22Rv1 (cell line): ENCODE measurements at regions not wholly inside any gene's neighbourhood (a gene's known extent, or its start where the extent isn't known, plus 50 kb on each side); places are given as distances from the start of the nearest gene placed in this dataset.

Experiments used
- ZFX ChIP-seq: fragments of 450-650 bp; IDR thresholded peaks from 2 replicates; pipeline ENCODE4 v1.6.1; 2017; ENCODE audit warnings: antibody characterized with exemption, borderline replicate concordance
- TF ChIP-seq, protein P1 (sequence below): fragments of 450-650 bp; IDR thresholded peaks from 2 replicates; pipeline ENCODE4 v1.5.1; 2017; ENCODE audit warnings: mild to moderate bottlenecking

DNA sequence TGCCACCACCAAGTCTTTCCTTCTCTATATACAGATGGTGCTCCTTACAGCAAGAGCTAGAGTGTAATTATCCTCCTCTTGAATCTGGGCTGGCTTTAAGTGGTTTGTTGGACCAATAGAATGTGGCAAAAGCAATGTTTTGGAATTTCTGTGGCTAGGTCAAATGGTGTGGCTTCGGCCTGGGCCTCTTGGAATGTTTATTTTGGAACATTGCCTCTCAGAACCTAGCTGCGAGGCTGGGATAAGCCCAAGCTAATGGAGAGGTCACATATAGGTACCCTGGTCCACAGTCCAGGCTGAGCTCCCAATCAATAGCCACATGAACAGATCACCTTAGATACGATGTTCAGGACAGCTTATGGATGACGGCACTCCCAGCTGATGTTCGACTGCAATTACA, 556.7 kb downstream of the TYW1 start:
- TF ChIP-seq, protein P1, sequence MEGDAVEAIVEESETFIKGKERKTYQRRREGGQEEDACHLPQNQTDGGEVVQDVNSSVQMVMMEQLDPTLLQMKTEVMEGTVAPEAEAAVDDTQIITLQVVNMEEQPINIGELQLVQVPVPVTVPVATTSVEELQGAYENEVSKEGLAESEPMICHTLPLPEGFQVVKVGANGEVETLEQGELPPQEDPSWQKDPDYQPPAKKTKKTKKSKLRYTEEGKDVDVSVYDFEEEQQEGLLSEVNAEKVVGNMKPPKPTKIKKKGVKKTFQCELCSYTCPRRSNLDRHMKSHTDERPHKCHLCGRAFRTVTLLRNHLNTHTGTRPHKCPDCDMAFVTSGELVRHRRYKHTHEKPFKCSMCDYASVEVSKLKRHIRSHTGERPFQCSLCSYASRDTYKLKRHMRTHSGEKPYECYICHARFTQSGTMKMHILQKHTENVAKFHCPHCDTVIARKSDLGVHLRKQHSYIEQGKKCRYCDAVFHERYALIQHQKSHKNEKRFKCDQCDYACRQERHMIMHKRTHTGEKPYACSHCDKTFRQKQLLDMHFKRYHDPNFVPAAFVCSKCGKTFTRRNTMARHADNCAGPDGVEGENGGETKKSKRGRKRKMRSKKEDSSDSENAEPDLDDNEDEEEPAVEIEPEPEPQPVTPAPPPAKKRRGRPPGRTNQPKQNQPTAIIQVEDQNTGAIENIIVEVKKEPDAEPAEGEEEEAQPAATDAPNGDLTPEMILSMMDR, result no peak
- TF ChIP-seq ZFX, result no peak
